ENCODE measurements at regions not wholly inside any gene's neighbourhood (a gene's known extent, or its start where the extent isn't known, plus 50 kb on each side); places are given as distances from the start of the nearest gene placed in this dataset.

- H3K4me3 ChIP-seq (replicated peaks in 1 of 3; ENCODE audit: insufficient read depth in 1 of 3, low read depth in 1 of 3, low read length in 3 of 3), result no peak overlapping the region
- no peaks in the 10 kb centered on the region for H3K27me3 ChIP-seq (ENCODE audit: control insufficient read depth in 2 of 2, insufficient read depth in 2 of 2, low read length in 2 of 2)
- CTCF ChIA-PET, result no interaction called here
- no peak for TF ChIP-seq MYC (IDR thresholded peaks at IDR 0.05; ENCODE audit: low read depth, low read length)
- TF ChIP-seq MAX (IDR thresholded peaks at IDR 0.05; ENCODE audit: insufficient read depth, insufficient read length), result no peak
- TF ChIP-seq POLR2A (IDR thresholded peaks at IDR 0.05; ENCODE audit: low read depth, low read length), result no peak
- TF ChIP-seq EZH2 (IDR thresholded peaks at IDR 0.05; ENCODE audit: borderline replicate concordance, low read depth, low read length, severe bottlenecking), result no peak
- TF ChIP-seq FOS (IDR thresholded peaks at IDR 0.05; ENCODE audit: borderline replicate concordance, insufficient read depth, low read length), result no peak
- TF ChIP-seq JUN (IDR thresholded peaks at IDR 0.05; ENCODE audit: borderline replicate concordance, insufficient read depth, insufficient read length, low read depth), result no peak
- no peak for TF ChIP-seq GATA2 (IDR thresholded peaks at IDR 0.05; ENCODE audit: insufficient read depth, insufficient read length, low read depth, low read length)
- TF ChIP-seq CTCF (IDR thresholded peaks at IDR 0.05; ENCODE audit: extremely low read depth in 1 of 2, insufficient read depth in 1 of 2, low read depth in 1 of 2, low read length in 2 of 2), result no peak
- TF ChIP-seq POLR2AphosphoS5 (IDR thresholded peaks at IDR 0.05; ENCODE audit: insufficient read depth, low read depth, low read length), result no peak
- DNase-seq (ENCODE audit: low read depth, low spot score) (no peak), FAIRE-seq (no peak)
- H3K4me2 ChIP-seq (ENCODE audit: insufficient read depth, low read length), result no peak overlapping the region
- POLR2A ChIA-PET, result no interaction called here
- H3K79me2 ChIP-seq (ENCODE audit: control insufficient read depth, insufficient read depth, low read length), result no peaks in the 10 kb centered on the region
- H2AFZ ChIP-seq (ENCODE audit: low read depth, low read length), result no peak overlapping the region
- H3K4me1 ChIP-seq (ENCODE audit: control insufficient read depth, extremely low read depth, insufficient read depth, low read length), result no peaks in the 10 kb centered on the region
- no peak overlapping the region for H3K9ac ChIP-seq (replicated peaks; ENCODE audit: extremely low read depth, insufficient read depth, low read length)
- BruUV-seq (replicated peaks), result no TSS peak
- no peaks in the 10 kb centered on the region for H3K9me1 ChIP-seq (replicated peaks; ENCODE audit: control insufficient read depth, extremely low read depth, insufficient read depth, low read length)
- H3K27ac ChIP-seq (ENCODE audit: insufficient read depth, low read depth, low read length), result no peak overlapping the region
- no peaks in the 10 kb centered on the region for H3K36me3 ChIP-seq (ENCODE audit: control insufficient read depth in 2 of 2, extremely low read depth in 1 of 2, insufficient read depth in 2 of 2, low read length in 2 of 2)
- H4K20me1 ChIP-seq (replicated peaks; ENCODE audit: control insufficient read depth, extremely low read depth, insufficient read depth, low read length), result no peaks in the 10 kb centered on the region
- intact Hi-C loops (cut with micrococcal nuclease) (no loop called here), dilution Hi-C loops (cut with MboI; ENCODE audit: extremely low pct_ligation_motif_present, low sequenced_read_pairs) (no loop called here)
- H3K9me3 ChIP-seq (replicated peaks; ENCODE audit: control insufficient read depth, insufficient read depth, low read length), result peaks cover 2% of the 10 kb centered on the region
Measured at GRCh38 chr17:70994194-70994593, 824.9 kb downstream of the KCNJ2 start.

All from endothelial cell of umbilical vein (primary cell).